ENCODE measurements at regions not wholly inside any gene's neighbourhood (a gene's known extent, or its start where the extent isn't known, plus 50 kb on each side); places are given as distances from the start of the nearest gene placed in this dataset.
"Not testable (repeated sequence)": the region's sequence is repeated elsewhere in the genome, so short reads cannot be mapped to it uniquely, and the experiment has no call there.

DNA sequence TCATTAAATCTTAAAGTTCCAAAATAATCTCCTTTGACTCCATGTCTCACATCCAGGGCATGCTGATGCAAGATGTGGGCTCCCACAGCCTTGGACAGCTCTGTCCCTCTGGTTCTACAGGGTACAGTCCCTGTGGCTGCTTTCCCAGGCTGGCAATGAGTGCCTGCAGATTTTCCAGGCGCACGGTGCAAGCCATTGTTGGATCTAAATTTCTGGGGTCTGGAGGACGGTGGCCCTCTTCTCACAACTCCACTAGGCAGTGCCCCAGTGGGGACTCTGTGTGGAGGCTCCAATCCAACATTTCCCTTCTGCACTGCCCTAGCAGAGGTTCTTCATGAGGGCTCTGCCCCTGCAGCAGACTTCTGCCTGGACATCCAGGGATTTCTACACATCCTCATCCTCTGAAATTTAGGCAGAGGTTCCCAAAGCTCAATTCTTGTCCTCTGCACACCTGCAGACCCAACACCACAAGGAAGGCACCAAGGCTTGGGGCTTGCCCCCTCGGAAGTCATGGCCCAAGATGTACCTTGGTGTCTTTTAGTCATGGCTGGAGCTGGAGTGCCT lies 100.3 kb upstream of the ZC3H15 start:
- H3K4me1 ChIP-seq (ENCODE audit: control insufficient read depth, insufficient read depth, low read length); H3K4me2 ChIP-seq (ENCODE audit: low read length); H3K9me3 ChIP-seq (replicated peaks; ENCODE audit: low read length); H3K27me3 ChIP-seq (ENCODE audit: control insufficient read depth, insufficient read depth, low read length); H3K36me3 ChIP-seq (ENCODE audit: insufficient read depth, low read length); H3K9ac ChIP-seq (ENCODE audit: low read depth, low read length); H3K4me3 ChIP-seq (ENCODE audit: low read length): not testable (repeated sequence)

- no peaks in the 10 kb centered on the region for H3K27me3 ChIP-seq (ENCODE audit: control insufficient read depth, insufficient read depth, low read length)
- no peak overlapping the region for H3K9ac ChIP-seq (ENCODE audit: low read depth, low read length)
- no peaks in the 10 kb centered on the region for H3K36me3 ChIP-seq (ENCODE audit: insufficient read depth, low read length)
- H3K4me2 ChIP-seq (ENCODE audit: low read length), result no peak overlapping the region
- no peaks in the 10 kb centered on the region for H3K9me3 ChIP-seq (replicated peaks; ENCODE audit: low read length)
- no peak overlapping the region for H3K4me3 ChIP-seq (ENCODE audit: low read length)
- H3K4me1 ChIP-seq (ENCODE audit: control insufficient read depth, insufficient read depth, low read length), result no peaks in the 10 kb centered on the region
These were observed 86.9 kb upstream of the ZC3H15 start for GRCh38 chr2:186399082-186399644.

GRCh38 chr2:186405842-186406241 lies 80.2 kb upstream of the ZC3H15 start:
- H3K9me3 ChIP-seq (replicated peaks; ENCODE audit: low read length), result no peaks in the 10 kb centered on the region
- H3K4me2 ChIP-seq (ENCODE audit: low read length), result no peak overlapping the region
- H3K4me1 ChIP-seq (ENCODE audit: control insufficient read depth, insufficient read depth, low read length), result no peaks in the 10 kb centered on the region
- no peaks in the 10 kb centered on the region for H3K27me3 ChIP-seq (ENCODE audit: control insufficient read depth, insufficient read depth, low read length)
- H3K4me3 ChIP-seq (ENCODE audit: low read length), result no peak overlapping the region
- H3K9ac ChIP-seq (ENCODE audit: low read depth, low read length), result no peak overlapping the region
- no peaks in the 10 kb centered on the region for H3K36me3 ChIP-seq (ENCODE audit: insufficient read depth, low read length)

DNA sequence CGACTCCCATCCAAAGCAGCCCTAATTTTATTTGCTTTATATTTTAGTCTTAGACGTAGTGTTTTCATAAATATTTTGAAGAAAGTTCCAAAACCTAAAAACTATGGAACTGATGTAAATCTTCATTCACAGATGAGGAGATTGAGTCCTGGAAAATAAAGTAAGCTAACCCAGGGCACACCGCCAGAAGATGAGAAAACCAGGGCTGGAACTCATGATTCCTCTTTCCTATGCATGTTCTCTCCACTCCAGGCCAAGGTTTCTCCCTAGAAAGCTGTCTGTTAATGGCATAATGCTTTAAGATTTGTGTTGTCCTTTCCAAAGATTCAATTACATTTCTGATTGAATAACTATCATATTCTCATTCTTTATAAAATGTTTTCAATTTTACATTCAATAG lies 78.4 kb upstream of the ZC3H15 start:
- H3K27me3 ChIP-seq (ENCODE audit: control insufficient read depth, insufficient read depth, low read length), result no peaks in the 10 kb centered on the region
- H3K4me1 ChIP-seq (ENCODE audit: control insufficient read depth, insufficient read depth, low read length), result no peaks in the 10 kb centered on the region
- H3K9me3 ChIP-seq (replicated peaks; ENCODE audit: low read length), result no peaks in the 10 kb centered on the region
- no peak overlapping the region for H3K4me2 ChIP-seq (ENCODE audit: low read length)
- H3K4me3 ChIP-seq (ENCODE audit: low read length), result no peak overlapping the region
- no peaks in the 10 kb centered on the region for H3K36me3 ChIP-seq (ENCODE audit: insufficient read depth, low read length)
- no peak overlapping the region for H3K9ac ChIP-seq (ENCODE audit: low read depth, low read length)

DNA sequence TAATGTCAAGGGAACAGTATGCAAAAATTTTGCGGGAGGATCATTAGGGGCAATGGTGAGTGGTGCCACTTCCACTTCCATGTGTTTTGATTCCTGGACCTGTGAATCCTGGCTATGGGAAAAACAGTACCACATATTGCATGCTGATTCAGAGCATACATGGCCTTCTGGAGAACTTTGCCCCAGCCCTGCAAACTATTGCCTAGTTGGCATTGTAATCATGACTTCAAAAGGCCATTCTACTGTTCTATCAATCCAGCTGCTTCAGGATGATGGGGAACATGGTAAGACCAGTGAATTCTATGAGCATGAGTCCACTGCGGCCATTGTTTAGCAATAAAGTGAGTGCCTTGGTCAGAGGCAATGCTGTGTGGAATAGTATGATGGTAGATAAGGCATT lies 75.3 kb upstream of the ZC3H15 start:
- H3K36me3 ChIP-seq (ENCODE audit: insufficient read depth, low read length), result no peaks in the 10 kb centered on the region
- H3K4me3 ChIP-seq (ENCODE audit: low read length), result no peak overlapping the region
- H3K9me3 ChIP-seq (replicated peaks; ENCODE audit: low read length), result no peaks in the 10 kb centered on the region
- no peaks in the 10 kb centered on the region for H3K27me3 ChIP-seq (ENCODE audit: control insufficient read depth, insufficient read depth, low read length)
- H3K4me2 ChIP-seq (ENCODE audit: low read length), result no peak overlapping the region
- H3K4me1 ChIP-seq (ENCODE audit: control insufficient read depth, insufficient read depth, low read length), result no peaks in the 10 kb centered on the region
- no peak overlapping the region for H3K9ac ChIP-seq (ENCODE audit: low read depth, low read length)

DNA sequence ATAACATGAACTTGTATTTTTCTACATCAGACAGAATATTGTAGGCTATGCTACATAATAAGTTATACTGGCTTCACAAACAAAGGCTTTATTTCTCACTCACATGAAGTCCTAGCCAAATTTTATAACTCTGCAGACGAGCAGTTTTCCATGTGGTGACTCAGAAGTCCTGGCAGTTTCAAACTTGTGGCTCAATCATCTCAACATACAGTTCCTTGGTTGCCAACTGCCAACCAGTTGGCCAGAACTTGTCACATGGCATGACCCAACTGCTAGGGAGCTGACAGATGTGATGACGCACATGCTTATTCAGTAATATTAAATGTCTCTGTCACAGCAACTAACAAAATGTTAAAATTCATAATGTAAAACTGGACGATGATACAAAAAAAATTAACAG lies 63.8 kb upstream of the ZC3H15 start:
- Histone ChIP-seq H3K4me3 (ENCODE audit: low read length) (no peak overlapping the region), H3K27me3 (ENCODE audit: control insufficient read depth, insufficient read depth, low read length) (no peaks in the 10 kb centered on the region), H3K36me3 (ENCODE audit: insufficient read depth, low read length) (no peaks in the 10 kb centered on the region), H3K9me3 (replicated peaks; ENCODE audit: low read length) (no peaks in the 10 kb centered on the region), H3K9ac (ENCODE audit: low read depth, low read length) (peak overlapping the region; percentile 45), H3K4me1 (ENCODE audit: control insufficient read depth, insufficient read depth, low read length) (peaks cover 8% of the 10 kb centered on the region), H3K4me2 (ENCODE audit: low read length) (peak overlapping the region; percentile 55)

DNA sequence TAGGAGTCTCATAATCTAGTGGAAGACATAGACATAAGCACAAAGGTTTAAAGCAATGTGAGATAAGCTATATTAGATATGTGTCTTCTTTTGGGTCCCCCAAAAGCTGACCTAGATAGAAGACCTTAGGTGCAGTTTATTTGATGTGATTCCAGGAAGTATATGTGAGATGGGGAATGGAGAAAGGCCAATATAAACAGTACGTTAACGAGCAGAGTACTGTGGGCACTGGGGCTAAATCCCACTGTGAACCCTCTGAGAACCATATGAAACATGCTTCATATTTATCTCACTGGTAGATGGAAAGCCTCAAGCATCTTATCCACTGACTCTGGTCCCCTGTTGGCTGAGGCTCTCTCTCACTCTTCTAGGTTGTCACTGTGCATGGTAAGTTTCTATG lies 62.6 kb upstream of the ZC3H15 start:
- H3K36me3 ChIP-seq (ENCODE audit: insufficient read depth, low read length), result no peaks in the 10 kb centered on the region
- no peaks in the 10 kb centered on the region for H3K9me3 ChIP-seq (replicated peaks; ENCODE audit: low read length)
- no peak overlapping the region for H3K4me3 ChIP-seq (ENCODE audit: low read length)
- peaks cover 8% of the 10 kb centered on the region for H3K4me1 ChIP-seq (ENCODE audit: control insufficient read depth, insufficient read depth, low read length)
- no peaks in the 10 kb centered on the region for H3K27me3 ChIP-seq (ENCODE audit: control insufficient read depth, insufficient read depth, low read length)
- H3K9ac ChIP-seq (ENCODE audit: low read depth, low read length), result no peak overlapping the region
- H3K4me2 ChIP-seq (ENCODE audit: low read length), result no peak overlapping the region

GRCh38 chr2:186424265-186424664 lies 61.8 kb upstream of the ZC3H15 start:
- H3K27me3 ChIP-seq (ENCODE audit: control insufficient read depth, insufficient read depth, low read length), result no peaks in the 10 kb centered on the region
- no peak overlapping the region for H3K4me3 ChIP-seq (ENCODE audit: low read length)
- no peaks in the 10 kb centered on the region for H3K9me3 ChIP-seq (replicated peaks; ENCODE audit: low read length)
- no peak overlapping the region for H3K4me2 ChIP-seq (ENCODE audit: low read length)
- no peak overlapping the region for H3K9ac ChIP-seq (ENCODE audit: low read depth, low read length)
- H3K36me3 ChIP-seq (ENCODE audit: insufficient read depth, low read length), result no peaks in the 10 kb centered on the region
- peaks cover 8% of the 10 kb centered on the region for H3K4me1 ChIP-seq (ENCODE audit: control insufficient read depth, insufficient read depth, low read length)

GRCh38 chr2:186425576-186425975 lies 60.5 kb upstream of the ZC3H15 start:
- H3K27me3 ChIP-seq (ENCODE audit: control insufficient read depth, insufficient read depth, low read length), result no peaks in the 10 kb centered on the region
- H3K4me2 ChIP-seq (ENCODE audit: low read length), result no peak overlapping the region
- H3K36me3 ChIP-seq (ENCODE audit: insufficient read depth, low read length), result no peaks in the 10 kb centered on the region
- H3K9ac ChIP-seq (ENCODE audit: low read depth, low read length), result no peak overlapping the region
- no peaks in the 10 kb centered on the region for H3K9me3 ChIP-seq (replicated peaks; ENCODE audit: low read length)
- H3K4me3 ChIP-seq (ENCODE audit: low read length), result no peak overlapping the region
- peaks cover 8% of the 10 kb centered on the region for H3K4me1 ChIP-seq (ENCODE audit: control insufficient read depth, insufficient read depth, low read length)

DNA sequence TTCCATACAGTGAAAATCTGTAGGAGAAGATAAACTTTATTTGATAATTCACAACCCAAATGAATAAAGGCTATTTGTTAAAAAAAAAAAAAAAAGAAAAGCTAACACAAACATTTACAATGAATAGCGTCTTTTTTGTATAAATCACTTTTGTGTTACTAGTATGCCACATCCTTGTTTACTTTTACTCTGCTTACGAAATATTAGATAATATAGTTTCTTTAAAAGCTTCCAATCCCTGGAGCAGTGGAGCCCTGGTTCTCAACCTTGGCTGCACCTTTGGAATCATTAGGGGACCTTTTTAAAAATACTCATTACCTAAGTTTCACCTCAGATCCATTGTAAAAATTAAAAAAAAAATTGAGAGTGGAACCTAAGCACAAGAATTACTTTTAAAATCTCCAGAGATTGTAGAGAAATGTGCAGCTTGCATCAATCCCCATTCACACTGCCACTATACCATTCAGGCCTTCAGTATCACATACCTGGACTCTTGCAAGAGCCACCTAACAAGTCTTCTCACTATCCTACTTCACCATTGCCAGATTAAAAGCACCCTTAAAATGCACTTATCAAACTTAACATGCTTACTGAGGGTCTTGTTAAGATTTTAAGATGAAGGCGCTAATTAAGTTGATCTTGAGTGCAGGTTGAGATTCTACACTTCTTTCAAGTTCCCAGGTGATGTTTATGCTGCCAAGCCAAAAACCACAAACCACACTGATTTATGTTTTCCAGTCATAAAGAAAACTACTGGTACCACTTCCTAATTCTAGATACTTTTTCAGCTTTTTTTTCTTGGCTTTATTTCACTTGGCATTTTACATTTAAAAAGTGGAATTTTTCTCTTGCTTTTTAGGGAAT lies 59.7 kb upstream of the ZC3H15 start:
- Histone ChIP-seq H3K9me3 (replicated peaks; ENCODE audit: low read length) (no peaks in the 10 kb centered on the region), H3K36me3 (ENCODE audit: insufficient read depth, low read length) (no peaks in the 10 kb centered on the region), H3K4me3 (ENCODE audit: low read length) (no peak overlapping the region), H3K9ac (ENCODE audit: low read depth, low read length) (no peak overlapping the region), H3K4me2 (ENCODE audit: low read length) (no peak overlapping the region), H3K4me1 (ENCODE audit: control insufficient read depth, insufficient read depth, low read length) (peaks cover 7% of the 10 kb centered on the region), H3K27me3 (ENCODE audit: control insufficient read depth, insufficient read depth, low read length) (no peaks in the 10 kb centered on the region)

- not testable (repeated sequence) for H3K9ac ChIP-seq (ENCODE audit: low read depth, low read length); H3K4me1 ChIP-seq (ENCODE audit: control insufficient read depth, insufficient read depth, low read length); H3K36me3 ChIP-seq (ENCODE audit: insufficient read depth, low read length); H3K9me3 ChIP-seq (replicated peaks; ENCODE audit: low read length); H3K27me3 ChIP-seq (ENCODE audit: control insufficient read depth, insufficient read depth, low read length); H3K4me3 ChIP-seq (ENCODE audit: low read length); H3K4me2 ChIP-seq (ENCODE audit: low read length)
These were observed 59.1 kb upstream of the ZC3H15 start for GRCh38 chr2:186427017-186427350.

DNA sequence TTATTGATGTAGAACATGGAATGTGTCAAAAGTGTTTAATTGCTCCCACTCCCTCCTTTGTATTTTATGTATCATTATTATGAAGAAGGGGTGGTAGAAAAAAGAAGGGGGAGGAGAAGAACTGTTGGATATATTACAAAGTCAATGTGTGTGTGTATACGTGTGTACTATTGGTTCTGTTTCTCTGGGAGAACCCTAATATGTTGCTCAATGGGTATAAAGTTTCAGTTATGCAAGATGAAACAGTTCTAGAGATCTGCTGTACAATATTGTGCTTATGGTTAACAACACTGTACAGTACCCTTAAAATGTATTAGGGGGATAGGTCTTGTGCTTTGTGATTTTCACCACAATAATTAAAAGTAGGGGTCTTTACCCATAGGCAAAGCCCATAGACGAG lies 58.1 kb upstream of the ZC3H15 start:
- Histone ChIP-seq H3K9me3 (replicated peaks; ENCODE audit: low read length) (no peaks in the 10 kb centered on the region), H3K9ac (ENCODE audit: low read depth, low read length) (no peak overlapping the region), H3K4me2 (ENCODE audit: low read length) (no peak overlapping the region), H3K36me3 (ENCODE audit: insufficient read depth, low read length) (no peaks in the 10 kb centered on the region), H3K4me1 (ENCODE audit: control insufficient read depth, insufficient read depth, low read length) (no peaks in the 10 kb centered on the region), H3K4me3 (ENCODE audit: low read length) (no peak overlapping the region), H3K27me3 (ENCODE audit: control insufficient read depth, insufficient read depth, low read length) (no peaks in the 10 kb centered on the region)

All from skeletal muscle satellite cell (primary cell).